CD4-positive, alpha-beta T cell treated with Interleukin-2 at 100 ng/mL for 4 hours (primary cell): ENCODE measurements at regions not wholly inside any gene's neighbourhood (a gene's known extent, or its start where the extent isn't known, plus 50 kb on each side); places are given as distances from the start of the nearest gene placed in this dataset.

Experiments used
- DNase-seq: peaks from one replicate; pipeline ENCODE4 v3.0.0-alpha.2; 2020; ENCODE audit warnings: low spot score

GRCh38 chr12:19712041-19712440 lies 272.7 kb downstream of the AEBP2 start:
- DNase-seq: no peak

GRCh38 chr12:19718401-19718800 lies 279.1 kb downstream of the AEBP2 start:
- DNase-seq: no peak

GRCh38 chr12:19719672-19720071 lies 280.4 kb downstream of the AEBP2 start:
- DNase-seq: no peak

- DNase-seq: no peak
Measured at GRCh38 chr12:19726122-19726521, 286.8 kb downstream of the AEBP2 start.

DNA sequence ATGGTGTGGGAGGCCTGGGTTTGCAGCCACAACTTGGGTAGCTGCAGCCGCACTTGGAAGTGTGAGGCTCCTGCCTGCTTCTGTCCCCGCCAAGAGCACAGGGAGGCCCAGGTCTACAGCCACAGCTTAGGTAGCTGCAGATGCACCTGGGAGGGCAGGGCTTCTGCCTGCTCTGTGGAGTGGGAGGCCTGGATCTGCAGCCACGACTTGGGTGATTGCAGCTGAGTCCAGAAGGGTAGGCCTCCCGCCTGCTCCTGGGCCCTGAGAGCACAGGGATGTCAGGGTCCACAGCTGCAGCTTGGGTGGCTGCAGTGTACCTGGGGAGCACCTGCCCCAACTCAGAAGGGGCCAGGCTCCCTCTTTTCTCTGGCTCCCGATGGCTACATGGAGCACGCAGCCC lies 287.3 kb downstream of the AEBP2 start:
- no peak for DNase-seq

DNA sequence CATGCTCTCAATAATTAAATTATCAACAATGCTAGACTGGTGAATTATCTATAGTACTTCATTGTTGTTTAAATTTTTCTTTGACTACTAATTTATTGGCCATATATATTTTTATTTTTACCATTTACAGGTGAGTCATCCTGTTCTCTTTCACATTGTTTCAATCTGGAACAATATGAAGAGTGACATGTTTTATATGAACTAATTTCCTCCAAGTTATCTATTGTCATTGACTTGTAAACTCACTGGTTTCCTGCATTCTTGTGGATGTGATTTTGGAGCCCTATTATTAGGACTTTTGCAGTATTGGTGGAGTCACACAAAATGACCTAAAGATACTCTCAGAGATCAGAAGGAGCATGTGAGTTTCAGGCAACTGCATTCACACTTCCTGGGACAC lies 297.7 kb downstream of the AEBP2 start:
- no peak for DNase-seq

DNA sequence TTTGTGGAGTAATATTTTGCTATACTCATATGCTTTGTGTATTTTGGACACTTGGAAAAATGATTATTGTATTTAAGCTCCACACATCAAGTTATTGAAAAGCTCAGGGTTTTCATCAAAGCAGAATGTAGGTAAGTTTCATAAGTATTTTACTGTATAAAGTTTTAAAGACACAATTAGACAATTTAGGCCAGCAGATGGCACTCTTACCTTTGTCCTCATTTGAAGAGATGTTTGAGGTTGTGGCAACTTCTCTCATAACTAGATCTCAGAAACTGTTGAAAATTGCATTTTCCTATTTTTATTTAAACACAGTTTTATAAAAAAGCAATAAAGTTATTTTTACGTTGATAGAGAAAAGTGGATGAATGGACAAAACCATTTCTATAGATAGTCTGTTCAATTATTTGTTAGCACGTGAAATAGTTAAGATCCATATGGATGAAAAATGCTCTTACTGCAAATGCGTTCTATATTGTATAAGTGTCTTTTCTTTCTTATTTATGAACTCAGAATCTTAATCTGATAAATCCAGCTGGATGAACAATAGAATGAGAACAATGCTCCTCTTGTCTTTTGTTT lies 300.0 kb downstream of the AEBP2 start:
- DNase-seq: peak; percentile 41

DNA sequence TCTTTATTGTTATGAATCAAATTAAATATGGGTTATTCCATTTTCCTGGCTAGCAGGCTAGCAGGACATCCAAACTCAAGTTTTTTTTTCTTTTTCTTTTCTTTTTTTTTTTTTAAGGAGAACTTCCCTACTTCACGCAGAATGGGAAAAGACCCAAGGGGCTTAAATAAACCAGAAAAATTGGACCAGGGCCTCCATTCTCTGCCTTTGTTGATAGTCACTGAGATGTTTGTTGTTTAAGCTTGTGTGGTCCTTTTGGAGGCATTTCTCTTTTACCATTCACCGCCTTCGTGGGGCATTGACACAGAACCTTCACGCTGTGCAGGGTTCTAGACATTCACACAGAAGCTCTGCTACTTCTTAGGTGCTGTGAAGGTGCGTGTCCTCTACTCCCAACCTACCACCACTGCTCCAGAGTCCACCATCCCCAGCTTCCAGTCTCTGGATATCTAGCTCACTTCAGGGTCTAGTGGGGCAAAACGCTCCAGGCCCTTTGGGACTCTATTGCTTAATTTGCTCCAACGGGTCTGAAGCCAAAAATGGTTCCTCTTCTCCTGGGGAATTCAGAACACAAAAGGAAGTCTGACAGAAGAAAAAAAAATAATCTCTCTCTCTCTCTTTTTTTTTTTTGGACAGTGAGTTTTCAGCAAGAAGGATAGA lies 301.3 kb downstream of the AEBP2 start:
- DNase-seq: no peak

- no peak for DNase-seq
Measured at GRCh38 chr12:19741132-19741489, 301.8 kb downstream of the AEBP2 start.

DNA sequence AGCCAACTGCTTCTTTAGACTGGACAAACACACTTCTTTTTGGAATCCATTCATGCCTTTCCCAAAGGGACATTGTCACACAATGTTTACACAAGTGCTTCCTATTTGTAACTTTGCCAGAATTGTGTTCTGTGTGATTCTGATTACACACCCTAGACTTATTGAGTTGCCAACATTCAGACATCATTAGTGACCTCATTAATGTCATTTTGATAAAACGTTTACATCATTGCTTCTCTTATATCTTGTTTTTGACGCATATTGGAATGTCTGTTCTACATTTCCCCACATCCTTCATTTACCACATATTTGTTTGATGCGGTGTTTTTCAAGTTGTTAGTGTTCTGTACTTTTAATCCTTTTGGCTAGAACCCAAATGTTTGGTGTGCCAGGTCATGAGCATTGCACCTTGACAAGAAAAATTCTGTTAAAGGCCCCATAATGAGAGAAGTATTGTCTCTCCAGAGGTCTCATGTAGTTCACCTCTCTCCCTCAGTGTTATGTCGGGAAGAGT lies 305.5 kb downstream of the AEBP2 start:
- no peak for DNase-seq

- DNase-seq: no peak
Measured at GRCh38 chr12:19746471-19746870, 307.2 kb downstream of the AEBP2 start.

GRCh38 chr12:19749906-19750574 lies 310.7 kb downstream of the AEBP2 start:
- no peak for DNase-seq

DNA sequence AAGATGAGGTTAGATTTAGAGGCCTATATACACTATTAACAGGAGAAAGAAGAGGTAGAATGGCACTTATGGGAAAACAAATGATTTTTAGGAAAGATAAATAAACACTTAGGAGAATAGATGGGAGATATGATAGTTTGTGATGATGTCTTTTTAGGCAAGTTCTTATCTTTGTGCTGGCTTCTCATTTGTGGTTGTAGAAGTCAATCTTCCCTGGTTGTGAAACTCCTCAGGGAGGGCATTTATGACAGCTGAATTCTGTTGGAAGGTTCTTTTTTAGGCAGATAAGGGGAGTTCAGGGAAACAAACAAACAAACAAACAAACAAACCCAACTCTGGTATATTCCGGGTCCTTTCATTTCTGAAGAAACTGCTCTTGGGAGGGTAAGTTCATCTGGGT lies 311.8 kb downstream of the AEBP2 start:
- no peak for DNase-seq

GRCh38 chr12:19752712-19753111 lies 313.4 kb downstream of the AEBP2 start:
- DNase-seq: no peak

DNA sequence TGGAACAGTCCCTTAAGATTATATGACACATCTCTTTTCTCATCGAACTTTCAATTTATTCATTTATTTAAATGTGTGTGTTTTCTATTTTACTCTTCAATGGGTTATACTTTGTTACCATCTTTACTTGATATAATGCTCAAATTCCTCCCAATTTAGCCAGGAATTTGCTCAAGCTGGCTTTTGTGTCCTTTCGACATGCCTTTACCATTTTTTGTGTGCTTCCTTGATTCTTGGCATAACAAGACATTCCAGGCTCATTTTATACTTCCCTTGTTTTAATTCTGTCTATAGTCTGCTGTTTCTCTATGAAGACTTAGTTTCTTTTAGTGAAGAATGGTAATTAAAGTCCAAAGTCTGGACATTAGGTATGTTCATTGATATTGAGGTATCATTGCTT lies 315.8 kb downstream of the AEBP2 start:
- no peak for DNase-seq

DNA sequence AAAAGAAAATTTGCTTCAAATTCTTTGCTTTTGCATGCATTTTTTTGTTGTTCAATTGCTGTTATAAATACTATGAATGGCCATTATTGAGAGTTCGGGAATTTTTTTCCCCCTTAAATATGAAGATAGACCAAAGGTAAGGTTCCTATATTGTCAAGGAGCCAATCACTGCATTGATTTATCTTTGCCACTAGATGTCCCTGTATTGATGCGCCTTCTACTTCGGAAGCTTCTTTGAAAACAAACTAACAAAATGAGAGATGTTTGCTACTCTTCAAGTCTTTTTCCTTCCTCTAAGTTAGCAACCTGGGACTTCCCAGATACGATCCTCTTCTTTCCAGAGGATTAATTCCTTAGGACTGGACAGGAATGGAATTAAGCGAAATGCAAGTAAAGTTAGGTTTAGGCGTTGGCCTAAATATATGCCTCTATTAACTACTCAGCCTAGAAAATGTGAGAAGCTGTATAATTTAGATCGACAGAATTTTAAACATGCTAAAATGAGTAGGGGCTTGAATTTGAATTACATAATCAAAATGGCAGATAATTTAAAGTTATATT lies 318.1 kb downstream of the AEBP2 start:
- DNase-seq: no peak

DNA sequence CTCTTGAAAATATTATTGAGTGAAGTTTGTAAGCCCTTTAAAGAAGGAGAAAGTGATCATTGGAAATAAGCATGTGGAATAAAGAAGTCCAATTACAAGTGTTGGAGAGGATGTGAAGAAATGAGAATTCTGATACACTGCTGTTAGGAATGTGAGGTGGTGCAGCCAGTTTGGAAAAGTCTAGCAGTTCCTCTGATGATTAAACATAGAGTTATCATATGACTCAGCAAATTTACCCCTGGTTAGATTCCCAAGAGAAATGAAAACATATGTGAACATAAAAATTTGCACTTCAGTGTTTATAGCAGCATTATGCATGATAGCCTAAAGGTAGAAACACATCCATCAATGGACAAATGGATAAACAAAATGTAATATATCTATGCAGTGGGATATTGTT lies 319.9 kb downstream of the AEBP2 start:
- DNase-seq: no peak

- DNase-seq: no peak
Measured at GRCh38 chr12:19760611-19761010, 321.3 kb downstream of the AEBP2 start.

GRCh38 chr12:19761463-19761862 lies 322.2 kb downstream of the AEBP2 start:
- no peak for DNase-seq

- no peak for DNase-seq
Measured at GRCh38 chr12:19763488-19763887, 324.2 kb downstream of the AEBP2 start.

DNA sequence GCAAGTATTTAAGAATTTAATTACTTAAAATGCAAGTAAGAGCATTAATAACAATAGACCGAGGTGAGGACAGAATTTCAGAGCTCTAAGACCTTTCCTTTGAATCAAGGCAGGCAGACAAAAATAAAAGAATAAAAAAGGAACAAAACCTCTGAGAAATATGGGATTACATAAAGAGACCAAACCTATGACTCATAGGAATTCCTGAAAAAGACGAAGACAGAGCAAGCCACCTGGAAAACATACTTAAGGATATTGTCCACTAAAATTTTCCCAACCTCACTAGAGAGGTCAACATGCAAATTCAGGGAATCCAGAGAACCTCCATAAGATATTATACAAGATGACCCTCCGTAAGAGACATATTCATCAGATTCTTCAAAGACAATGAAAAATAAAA lies 325.1 kb downstream of the AEBP2 start:
- no peak for DNase-seq

DNA sequence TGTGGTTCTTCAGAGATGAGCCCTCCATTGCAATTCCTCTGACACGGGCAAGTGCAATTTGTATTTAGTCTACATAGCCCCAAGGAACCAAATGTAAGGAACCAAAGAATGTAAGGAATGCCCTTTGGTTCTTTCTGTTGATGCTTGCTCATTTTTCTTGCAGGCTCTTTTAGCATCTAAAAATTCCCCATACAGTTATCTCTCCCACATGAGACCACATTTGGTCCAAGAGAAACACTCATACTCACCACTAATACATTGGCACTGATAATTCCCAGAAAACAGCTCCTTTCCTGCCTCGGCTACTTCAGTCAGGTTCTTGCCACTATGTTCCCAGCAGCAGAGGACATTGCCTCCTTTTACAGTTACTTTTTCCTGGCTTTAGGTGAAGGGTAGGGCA lies 332.6 kb downstream of the AEBP2 start:
- DNase-seq: no peak

DNA sequence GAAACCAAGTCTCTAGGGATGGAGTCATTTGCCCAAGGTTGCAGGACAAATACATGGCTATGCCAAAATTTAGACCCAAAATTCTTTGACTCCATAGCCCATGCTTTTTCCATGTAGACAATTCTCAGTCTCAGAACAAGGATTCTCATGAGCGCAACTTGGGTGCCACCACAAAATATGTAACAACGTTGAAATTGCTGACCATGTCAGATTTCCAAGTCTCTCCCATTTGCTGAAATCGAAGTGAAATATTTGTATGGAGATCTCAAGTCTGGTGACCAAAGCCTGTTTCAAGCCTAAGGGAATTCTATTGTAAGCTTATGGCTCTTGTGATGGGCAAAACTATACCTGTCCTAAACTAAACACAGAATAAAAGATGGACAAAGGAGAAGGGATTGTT lies 333.5 kb downstream of the AEBP2 start:
- DNase-seq: no peak
